ENCODE measurements at regions not wholly inside any gene's neighbourhood (a gene's known extent, or its start where the extent isn't known, plus 50 kb on each side); places are given as distances from the start of the nearest gene placed in this dataset.

GRCh38 chr1:219374046-219374566 is 200.4 kb downstream of the LYPLAL1 start:
- Mint-ChIP-seq H3K4me3 (no peak overlapping the region), H3K4me1 (peaks cover 16% of the 10 kb centered on the region), H3K27me3 (ENCODE audit: insufficient read depth) (no peaks in the 10 kb centered on the region), H3K27ac (no peak overlapping the region), H3K9me3 (no peaks in the 10 kb centered on the region), H3K36me3 (ENCODE audit: low read depth) (no peaks in the 10 kb centered on the region)
- H3K27ac ChIP-seq (ENCODE audit: low read depth, low read length): no peak overlapping the region
- H3K4me3 ChIP-seq (ENCODE audit: low read length): no peak overlapping the region
- no peaks in the 10 kb centered on the region for H3K4me1 ChIP-seq (ENCODE audit: control insufficient read depth, insufficient read depth, low read length)
- DNase-seq: no peak
- no peaks in the 10 kb centered on the region for H3K9me3 ChIP-seq (ENCODE audit: control insufficient read depth, low read length)
- WGBS, 2 experiments (ENCODE audit: insufficient coverage in 1 of 2, insufficient read length in 1 of 2): 95 to 100% methylated on average over 1 to 4 of the region's 5 CpGs
- TF ChIP-seq CTCF (conservative IDR thresholded peaks at IDR 0.05): no peak
- H3K27me3 ChIP-seq (ENCODE audit: control insufficient read depth, insufficient read depth, low read length, poor library complexity, severe bottlenecking): no peaks in the 10 kb centered on the region
- H3K9ac ChIP-seq (ENCODE audit: extremely low read depth, low read length, poor library complexity, severe bottlenecking): no peak overlapping the region
- no peaks in the 10 kb centered on the region for H3K36me3 ChIP-seq (ENCODE audit: control insufficient read depth, insufficient read depth, low read length)

- H3K4me3 Mint-ChIP-seq: no peak overlapping the region
- 98% methylated on average over 1 of the region's 1 CpG; no CpG with 5 or more reads in 1 of the 2 experiments for WGBS, 2 experiments (ENCODE audit: insufficient coverage in 1 of 2, insufficient read length in 1 of 2)
- no peak overlapping the region for H3K4me3 ChIP-seq (ENCODE audit: low read length)
- H3K27ac Mint-ChIP-seq: no peak overlapping the region
- DNase-seq: no peak
- H3K4me1 ChIP-seq (ENCODE audit: control insufficient read depth, insufficient read depth, low read length): no peaks in the 10 kb centered on the region
- no peaks in the 10 kb centered on the region for H3K9me3 Mint-ChIP-seq
- H3K36me3 Mint-ChIP-seq (ENCODE audit: low read depth): no peaks in the 10 kb centered on the region
- no peaks in the 10 kb centered on the region for H3K9me3 ChIP-seq (ENCODE audit: control insufficient read depth, low read length)
- H3K27ac ChIP-seq (ENCODE audit: low read depth, low read length): no peak overlapping the region
- H3K4me1 Mint-ChIP-seq: peaks cover 16% of the 10 kb centered on the region
- no peaks in the 10 kb centered on the region for H3K27me3 Mint-ChIP-seq (ENCODE audit: insufficient read depth)
- no peak overlapping the region for H3K9ac ChIP-seq (ENCODE audit: extremely low read depth, low read length, poor library complexity, severe bottlenecking)
- H3K27me3 ChIP-seq (ENCODE audit: control insufficient read depth, insufficient read depth, low read length, poor library complexity, severe bottlenecking): no peaks in the 10 kb centered on the region
- TF ChIP-seq CTCF (conservative IDR thresholded peaks at IDR 0.05): no peak
- no peaks in the 10 kb centered on the region for H3K36me3 ChIP-seq (ENCODE audit: control insufficient read depth, insufficient read depth, low read length)
These were observed 199.9 kb downstream of the LYPLAL1 start for GRCh38 chr1:219373616-219373935.

GRCh38 chr1:219372916-219373615 is 199.4 kb downstream of the LYPLAL1 start:
- TF ChIP-seq CTCF (conservative IDR thresholded peaks at IDR 0.05): no peak
- Mint-ChIP-seq H3K9me3 (no peaks in the 10 kb centered on the region), H3K4me1 (peaks cover 21% of the 10 kb centered on the region), H3K27me3 (ENCODE audit: insufficient read depth) (no peaks in the 10 kb centered on the region), H3K27ac (no peak overlapping the region), H3K4me3 (no peak overlapping the region), H3K36me3 (ENCODE audit: low read depth) (no peaks in the 10 kb centered on the region)
- H3K27me3 ChIP-seq (ENCODE audit: control insufficient read depth, insufficient read depth, low read length, poor library complexity, severe bottlenecking): no peaks in the 10 kb centered on the region
- DNase-seq: no peak
- H3K4me1 ChIP-seq (ENCODE audit: control insufficient read depth, insufficient read depth, low read length): no peaks in the 10 kb centered on the region
- WGBS, 2 experiments (ENCODE audit: insufficient coverage in 1 of 2, insufficient read length in 1 of 2): 94 to 96% methylated on average over 5 to 6 of the region's 6 CpGs
- no peak overlapping the region for H3K4me3 ChIP-seq (ENCODE audit: low read length)
- no peaks in the 10 kb centered on the region for H3K36me3 ChIP-seq (ENCODE audit: control insufficient read depth, insufficient read depth, low read length)
- H3K27ac ChIP-seq (ENCODE audit: low read depth, low read length): no peak overlapping the region
- H3K9me3 ChIP-seq (ENCODE audit: control insufficient read depth, low read length): no peaks in the 10 kb centered on the region
- H3K9ac ChIP-seq (ENCODE audit: extremely low read depth, low read length, poor library complexity, severe bottlenecking): no peak overlapping the region
